K562 (cell line): ENCODE measurements at regions not wholly inside any gene's neighbourhood (a gene's known extent, or its start where the extent isn't known, plus 50 kb on each side); places are given as distances from the start of the nearest gene placed in this dataset.

Source experiments
- ARID2 ChIP-seq: fragments of 450-650 bp; IDR thresholded peaks from 2 replicates; pipeline ENCODE4 v1.6.1; 2017; ENCODE audit warnings: antibody characterized with exemption, mild to moderate bottlenecking
- DMBX1 ChIP-seq: fragments of 250-450 bp; sonication (Bioruptor Pico); IDR thresholded peaks from 2 replicates; pipeline ENCODE4 v1.8.0; 2022; ENCODE audit warnings: inconsistent platforms, mild to moderate bottlenecking, moderate library complexity, borderline replicate concordance
- DPF2 ChIP-seq: fragments of 450-650 bp; IDR thresholded peaks from 2 replicates; pipeline ENCODE4 v1.6.1; 2016
- FOXK2 ChIP-seq, 2 experiments: fragments of 450-650 bp; IDR thresholded peaks in 1 of 2; conservative IDR thresholded peaks in 1 of 2; 2 replicates each; pipeline ENCODE4 v1.6.1; 2016; ENCODE audit warnings: low read depth in 2 of 2, mild to moderate bottlenecking in 1 of 2
- JUNB ChIP-seq: fragments of 450-650 bp; formaldehyde crosslinking; conservative IDR thresholded peaks from 2 replicates; pipeline ENCODE4 v1.4.0; 2020; ENCODE audit warnings: mild to moderate bottlenecking
- MAX ChIP-seq: sonication (generic); formaldehyde crosslinking; IDR thresholded peaks from 2 replicates; pipeline ENCODE4 v1.9.0; 2022; ENCODE audit warnings: mild to moderate bottlenecking, missing genetic modification reagents
- SPI1 ChIP-seq: IDR thresholded peaks from 2 replicates; pipeline ENCODE4 v1.6.1; 2011; ENCODE audit warnings: low read depth, low read length, control low read depth, borderline replicate concordance
- TFAP4 ChIP-seq: sonication (generic); formaldehyde crosslinking; IDR thresholded peaks from 2 replicates; pipeline ENCODE4 v1.8.0; 2022; ENCODE audit warnings: missing genetic modification reagents, mild to moderate bottlenecking, moderate library complexity, borderline replicate concordance

DNA sequence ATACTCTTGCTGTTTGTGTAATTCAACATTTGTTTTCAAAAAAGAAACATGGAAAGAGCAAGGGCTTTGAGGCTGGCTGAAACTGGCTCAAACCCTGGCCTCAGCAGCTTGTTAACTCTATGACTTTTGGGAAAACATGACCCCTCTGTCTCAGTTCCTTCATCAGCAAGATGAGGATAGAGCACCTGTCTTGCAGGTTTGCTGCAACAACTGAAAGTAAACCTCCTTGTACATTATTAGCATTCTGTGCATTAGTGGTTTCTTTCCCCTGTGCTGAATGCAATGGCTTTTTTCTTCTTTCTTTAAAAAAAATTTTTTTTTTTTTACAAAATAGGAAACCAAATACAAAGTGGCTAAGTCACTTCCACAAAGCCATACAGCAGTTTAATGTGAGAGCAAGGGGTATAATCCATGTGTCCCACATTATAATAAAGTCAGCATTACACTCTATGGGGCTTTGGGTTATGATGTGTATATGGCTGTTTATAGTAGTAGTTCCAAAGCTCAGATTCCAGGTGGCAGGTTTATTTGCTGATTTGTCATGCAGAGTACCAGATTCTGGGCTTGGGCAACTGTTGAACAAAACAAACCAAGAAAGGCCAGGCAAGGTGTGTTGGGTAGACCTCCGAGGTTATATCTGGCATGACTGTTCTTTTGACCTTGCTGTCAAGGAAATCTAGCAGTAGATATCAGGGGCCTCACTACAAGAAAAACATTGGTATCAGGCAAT is 194.5 kb upstream of the CNOT2 start:
- no peak for TF ChIP-seq ARID2
- TF ChIP-seq JUNB (CRISPR knock-in tag), result no peak
- TF ChIP-seq MAX (CRISPR knock-in tag), result no peak
- TF ChIP-seq SPI1, result no peak
- no peak for TF ChIP-seq DMBX1 (CRISPR knock-in tag)
- TF ChIP-seq TFAP4 (CRISPR knock-in tag), result no peak
- TF ChIP-seq DPF2, result no peak
- no peak for TF ChIP-seq FOXK2 (conservative IDR thresholded peaks at IDR 0.05 in 1 of 2, IDR thresholded peaks at IDR 0.05 in 1 of 2; ENCODE audit: low read depth in 2 of 2)
